HEK293 (cell line): ENCODE measurements at regions not wholly inside any gene's neighbourhood (a gene's known extent, or its start where the extent isn't known, plus 50 kb on each side); places are given as distances from the start of the nearest gene placed in this dataset.

Experiments used
- CTCF ChIA-PET: fragments of 350-600 bp; formaldehyde crosslinking; extraction: SDS; loops from one replicate; lab custom pipeline; 2021; ENCODE audit warnings: antibody characterized with exemption; lab: Yijun Ruan, JAX
- POLR2A ChIA-PET: fragments of 300-600 bp; formaldehyde crosslinking; extraction: SDS; loops from one replicate; lab custom pipeline; 2020; ENCODE audit warnings: antibody characterized with exemption, inconsistent platforms; lab: Yijun Ruan, JAX
- H3K27ac ChIP-seq: fragments of 200-500 bp; sonication (Bioruptor generic); 2 replicates; pipeline ENCODE4 v1.5.1; 2014; ENCODE audit warnings: low read depth, low read length, control low read depth, inconsistent platforms; ENCODE audit errors: extremely low read depth
- H3K36me3 ChIP-seq, 2 experiments: fragments of 200-500 bp in 1 of 2; sonication (Bioruptor generic) in 1 of 2; 1 replicate in 1 of 2; 2 replicates in 1 of 2; pipeline ENCODE4 v1.5.1; 2014 to 2017; ENCODE audit warnings: inconsistent platforms in 2 of 2, low read length in 2 of 2; ENCODE audit not compliant: control insufficient read depth in 2 of 2, insufficient read depth in 1 of 2
- H3K4me1 ChIP-seq: fragments of 200-500 bp; sonication (Bioruptor generic); 2 replicates; pipeline ENCODE4 v1.5.1; 2014; ENCODE audit warnings: mild to moderate bottlenecking, low read length, inconsistent platforms; ENCODE audit not compliant: control insufficient read depth, insufficient read depth
- H3K4me3 ChIP-seq: 2 replicates; pipeline ENCODE4 v1.5.1; 2011; ENCODE audit warnings: low read depth, mild to moderate bottlenecking, control low read depth, low read length, moderate library complexity
- H3K9me3 ChIP-seq: fragments of 200-500 bp; sonication (Bioruptor generic); 2 replicates; pipeline ENCODE4 v1.5.1; 2014; ENCODE audit warnings: low read depth, low read length, inconsistent platforms; ENCODE audit not compliant: control insufficient read depth, insufficient read depth
- BCL11B ChIP-seq: fragments of 450-650 bp; formaldehyde crosslinking; IDR thresholded peaks from 2 replicates; pipeline ENCODE4 v1.5.1; 2016; ENCODE audit warnings: low read depth, missing biosample characterization, missing genetic modification characterization
- GLI4 ChIP-seq: fragments of 450-650 bp; formaldehyde crosslinking; IDR thresholded peaks from 2 replicates; pipeline ENCODE4 v1.5.1; 2016; ENCODE audit warnings: missing biosample characterization, missing genetic modification characterization
- GLIS1 ChIP-seq: fragments of 450-650 bp; formaldehyde crosslinking; IDR thresholded peaks from 2 replicates; pipeline ENCODE4 v1.5.1; 2016; ENCODE audit warnings: missing biosample characterization, missing genetic modification characterization
- SCRT1 ChIP-seq: fragments of 450-650 bp; formaldehyde crosslinking; IDR thresholded peaks from 2 replicates; pipeline ENCODE4 v1.5.1; 2016; ENCODE audit warnings: missing biosample characterization, missing genetic modification characterization, borderline replicate concordance
- ZBTB48 ChIP-seq: fragments of 450-650 bp; formaldehyde crosslinking; IDR thresholded peaks from 2 replicates; pipeline ENCODE4 v1.5.1; 2016; ENCODE audit warnings: missing biosample characterization, missing genetic modification characterization
- ZBTB6 ChIP-seq: fragments of 450-650 bp; formaldehyde crosslinking; IDR thresholded peaks from 2 replicates; pipeline ENCODE4 v1.5.1; 2017; ENCODE audit warnings: missing biosample characterization, missing genetic modification characterization
- ZIC2 ChIP-seq: fragments of 450-650 bp; formaldehyde crosslinking; IDR thresholded peaks from 2 replicates; pipeline ENCODE4 v1.5.1; 2016; ENCODE audit warnings: missing biosample characterization, missing genetic modification characterization
- ZNF10 ChIP-seq: fragments of 450-650 bp; formaldehyde crosslinking; IDR thresholded peaks from 2 replicates; pipeline ENCODE4 v1.5.1; 2017; ENCODE audit warnings: missing biosample characterization, missing genetic modification characterization
- ZNF132 ChIP-seq: fragments of 450-650 bp; formaldehyde crosslinking; IDR thresholded peaks from 2 replicates; pipeline ENCODE4 v1.5.1; 2017; ENCODE audit warnings: missing biosample characterization, missing genetic modification characterization, borderline replicate concordance
- ZNF16 ChIP-seq: fragments of 450-650 bp; formaldehyde crosslinking; IDR thresholded peaks from 2 replicates; pipeline ENCODE4 v1.5.1; 2016; ENCODE audit warnings: low read depth, missing biosample characterization, missing genetic modification characterization
- ZNF23 ChIP-seq: fragments of 450-650 bp; formaldehyde crosslinking; IDR thresholded peaks from 2 replicates; pipeline ENCODE4 v1.5.1; 2016; ENCODE audit warnings: missing biosample characterization, missing genetic modification characterization, borderline replicate concordance
- ZNF248 ChIP-seq: fragments of 450-650 bp; formaldehyde crosslinking; IDR thresholded peaks from 2 replicates; pipeline ENCODE4 v1.5.1; 2017; ENCODE audit warnings: missing biosample characterization, missing genetic modification characterization
- ZNF302 ChIP-seq: fragments of 450-650 bp; formaldehyde crosslinking; IDR thresholded peaks from 2 replicates; pipeline ENCODE4 v1.5.1; 2016; ENCODE audit warnings: missing biosample characterization, missing genetic modification characterization, low read depth
- ZNF335 ChIP-seq: fragments of 450-650 bp; formaldehyde crosslinking; conservative IDR thresholded peaks from 2 replicates; pipeline ENCODE4 v1.5.1; 2016; ENCODE audit warnings: missing biosample characterization, missing genetic modification characterization
- ZNF37A ChIP-seq: fragments of 450-650 bp; IDR thresholded peaks from 2 replicates; pipeline ENCODE4 v1.5.1; 2018; ENCODE audit warnings: missing biosample characterization, missing genetic modification characterization
- ZNF394 ChIP-seq: fragments of 450-650 bp; formaldehyde crosslinking; IDR thresholded peaks from 2 replicates; pipeline ENCODE4 v1.5.1; 2016; ENCODE audit warnings: missing biosample characterization, missing genetic modification characterization, mild to moderate bottlenecking, moderate library complexity, borderline replicate concordance
- ZNF449 ChIP-seq: fragments of 450-650 bp; formaldehyde crosslinking; IDR thresholded peaks from 2 replicates; pipeline ENCODE4 v1.5.1; 2017; ENCODE audit warnings: missing biosample characterization, mild to moderate bottlenecking, missing genetic modification characterization, moderate library complexity
- ZNF48 ChIP-seq: fragments of 450-650 bp; formaldehyde crosslinking; IDR thresholded peaks from 2 replicates; pipeline ENCODE4 v1.5.1; 2016; ENCODE audit warnings: missing biosample characterization, missing genetic modification characterization
- ZNF558 ChIP-seq: fragments of 450-650 bp; formaldehyde crosslinking; IDR thresholded peaks from 2 replicates; pipeline ENCODE4 v1.5.1; 2016; ENCODE audit warnings: missing biosample characterization, missing genetic modification characterization
- ZNF623 ChIP-seq: fragments of 450-650 bp; formaldehyde crosslinking; IDR thresholded peaks from 2 replicates; pipeline ENCODE4 v1.5.1; 2016; ENCODE audit warnings: missing biosample characterization, missing genetic modification characterization
- ZNF660 ChIP-seq: fragments of 450-650 bp; IDR thresholded peaks from 2 replicates; pipeline ENCODE4 v1.5.1; 2018; ENCODE audit warnings: missing biosample characterization, mild to moderate bottlenecking, missing genetic modification characterization
- ZNF701 ChIP-seq: fragments of 450-650 bp; formaldehyde crosslinking; IDR thresholded peaks from 2 replicates; pipeline ENCODE4 v1.5.1; 2016; ENCODE audit warnings: missing biosample characterization, missing genetic modification characterization
- ZSCAN18 ChIP-seq: fragments of 450-650 bp; formaldehyde crosslinking; IDR thresholded peaks from 2 replicates; pipeline ENCODE4 v1.5.1; 2016; ENCODE audit warnings: missing biosample characterization, missing genetic modification characterization
- ZSCAN23 ChIP-seq: fragments of 450-650 bp; formaldehyde crosslinking; IDR thresholded peaks from 2 replicates; pipeline ENCODE4 v1.5.1; 2016; ENCODE audit warnings: missing biosample characterization, missing genetic modification characterization
- TF ChIP-seq, protein P1 (sequence below): sonication (generic); formaldehyde crosslinking; IDR thresholded peaks from 2 replicates; pipeline ENCODE4 v1.8.1; 2022; ENCODE audit warnings: mild to moderate bottlenecking, moderate library complexity, missing genetic modification reagents

DNA sequence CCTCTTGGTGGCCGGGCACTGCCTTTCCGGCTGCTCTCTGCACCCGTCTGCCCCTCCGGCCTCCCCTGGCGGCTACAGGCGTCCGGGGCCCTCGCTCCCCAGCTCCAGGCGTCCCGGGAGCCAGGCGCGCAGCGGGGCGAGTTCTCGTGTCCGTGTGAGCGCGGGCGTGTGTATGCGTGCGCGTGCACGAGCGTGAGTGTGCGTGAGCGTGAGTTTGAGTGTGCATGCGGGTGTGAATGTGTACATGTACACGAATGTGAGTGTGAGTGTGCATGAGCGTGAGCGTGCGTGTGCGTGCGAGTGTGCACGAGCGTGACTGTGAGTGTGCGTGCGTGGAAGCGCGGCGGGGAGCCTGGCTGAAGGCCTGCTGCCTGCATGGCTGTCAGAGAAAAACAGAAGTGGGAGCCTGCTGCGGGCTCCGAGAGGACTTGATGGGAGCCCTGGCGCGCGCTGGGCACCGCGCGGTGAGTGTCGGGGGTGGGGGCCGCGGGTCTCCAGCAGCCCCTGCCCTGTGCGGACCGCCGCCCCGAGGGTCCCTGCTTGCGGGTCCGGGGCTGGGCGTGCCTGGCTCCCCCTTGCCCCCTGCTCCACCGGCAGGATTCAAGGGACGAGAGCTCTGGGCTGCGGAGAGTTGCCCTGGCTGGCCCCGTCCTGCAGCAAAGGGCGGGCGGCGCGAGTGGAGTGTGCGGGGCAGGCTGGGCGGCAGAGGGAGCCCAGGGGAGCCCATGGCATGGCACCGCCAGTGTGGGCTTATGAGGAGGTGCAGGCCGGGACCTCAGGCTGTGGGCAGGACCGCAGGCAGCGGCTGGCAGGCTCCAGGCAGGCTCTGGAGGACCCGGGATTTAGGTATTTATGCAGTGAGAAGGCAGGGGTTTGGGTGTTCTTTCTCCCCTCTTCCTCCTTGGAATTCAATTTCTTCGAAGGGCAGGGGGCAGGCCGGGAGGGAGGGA is 75.8 kb upstream of the EN2 start:
- Histone ChIP-seq H3K27ac (no peak overlapping the region), H3K9me3 (no peaks in the 10 kb centered on the region), H3K4me3 (no peak overlapping the region), H3K4me1 (no peaks in the 10 kb centered on the region), H3K36me3 (no peaks in the 10 kb centered on the region)
- no peak for TF ChIP-seq SCRT1 (tag by site-specific recombination)
- no peak for TF ChIP-seq ZSCAN18 (tag by site-specific recombination)
- TF ChIP-seq ZBTB48 (tag by site-specific recombination): no peak
- TF ChIP-seq ZNF16: no peak
- TF ChIP-seq ZNF701: no peak
- no peak for TF ChIP-seq ZNF335
- TF ChIP-seq, protein P1, sequence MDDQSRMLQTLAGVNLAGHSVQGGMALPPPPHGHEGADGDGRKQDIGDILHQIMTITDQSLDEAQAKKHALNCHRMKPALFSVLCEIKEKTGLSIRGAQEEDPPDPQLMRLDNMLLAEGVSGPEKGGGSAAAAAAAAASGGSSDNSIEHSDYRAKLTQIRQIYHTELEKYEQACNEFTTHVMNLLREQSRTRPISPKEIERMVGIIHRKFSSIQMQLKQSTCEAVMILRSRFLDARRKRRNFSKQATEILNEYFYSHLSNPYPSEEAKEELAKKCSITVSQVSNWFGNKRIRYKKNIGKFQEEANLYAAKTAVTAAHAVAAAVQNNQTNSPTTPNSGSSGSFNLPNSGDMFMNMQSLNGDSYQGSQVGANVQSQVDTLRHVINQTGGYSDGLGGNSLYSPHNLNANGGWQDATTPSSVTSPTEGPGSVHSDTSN (CRISPR knock-in tag): no peak
- TF ChIP-seq GLIS1 (tag by site-specific recombination): no peak
- TF ChIP-seq ZNF248 (tag by site-specific recombination): no peak
- no peak for TF ChIP-seq ZNF558 (tag by site-specific recombination)
- TF ChIP-seq ZNF449: no peak
- ChIA-PET CTCF (interaction anchor here (1.2 to 2.3 kb wide), 2 partner anchors 24 to 217 kb away, joined by 3 to 7 read pairs; no protein-coding TSS in a partner anchor), POLR2A (no interaction called here)

- ChIA-PET POLR2A (interaction anchor here (0.8 kb wide), 1 partner anchor 14 kb away, joined by 3 read pairs; no protein-coding TSS in a partner anchor), CTCF (no interaction called here)
- H3K36me3 ChIP-seq: no peaks in the 10 kb centered on the region
- TF ChIP-seq ZBTB6 (tag by site-specific recombination): no peak
- no peak for TF ChIP-seq ZNF37A
- no peak for TF ChIP-seq ZNF16
- no peak for TF ChIP-seq ZNF623 (tag by site-specific recombination)
- TF ChIP-seq GLI4 (tag by site-specific recombination): no peak
- TF ChIP-seq ZNF23 (tag by site-specific recombination): no peak
- TF ChIP-seq BCL11B: no peak
- no peak for TF ChIP-seq ZNF302 (tag by site-specific recombination)
- no peak for TF ChIP-seq ZNF660
- TF ChIP-seq ZNF48: no peak
- no peak for TF ChIP-seq ZSCAN23 (tag by site-specific recombination)
- TF ChIP-seq ZNF394 (tag by site-specific recombination): no peak
- no peak for TF ChIP-seq ZNF10 (tag by site-specific recombination)
- no peak for TF ChIP-seq ZNF132 (tag by site-specific recombination)
- TF ChIP-seq ZIC2 (tag by site-specific recombination): no peak
- no peak overlapping the region for H3K4me3 ChIP-seq
- no peak overlapping the region for H3K27ac ChIP-seq
- H3K4me1 ChIP-seq: no peaks in the 10 kb centered on the region
- H3K9me3 ChIP-seq: no peaks in the 10 kb centered on the region
These were observed 75.1 kb upstream of the EN2 start for GRCh38 chr7:155382802-155383171.
